Stimulated activated CD4-positive, alpha-beta T cell treated with anti-CD3 and anti-CD28 coated beads, TNF-alpha, amount 100 ng/mL, for 4 hours (primary cell): ENCODE measurements at regions not wholly inside any gene's neighbourhood (a gene's known extent, or its start where the extent isn't known, plus 50 kb on each side); places are given as distances from the start of the nearest gene placed in this dataset.
"Not testable (repeated sequence)": the region's sequence is repeated elsewhere in the genome, so short reads cannot be mapped to it uniquely, and the experiment has no call there.

Source experiments
- DNase-seq, 3 experiments: peaks; one replicate each; pipeline ENCODE4 v3.0.0-alpha.2; 2020; ENCODE audit warnings: low read depth in 3 of 3

GRCh38 chr17:26936645-26937044, 357.3 kb upstream of the WSB1 start:
- DNase-seq, result not testable (repeated sequence)

- not testable (repeated sequence) for DNase-seq
Measured at GRCh38 chr17:26937750-26938322, 356.1 kb upstream of the WSB1 start.

- not testable (repeated sequence) for DNase-seq
Measured at GRCh38 chr17:26939755-26940154, 354.2 kb upstream of the WSB1 start.

- not testable (repeated sequence) for DNase-seq
Measured at GRCh38 chr17:26940587-26940986, 353.3 kb upstream of the WSB1 start.

- no peak for DNase-seq
Measured at GRCh38 chr17:26962255-26963162, 331.4 kb upstream of the WSB1 start.

GRCh38 chr17:26963163-26963503, 330.8 kb upstream of the WSB1 start:
- DNase-seq, result no peak

- not testable (repeated sequence) for DNase-seq
Measured at GRCh38 chr17:26965898-26966624, 327.9 kb upstream of the WSB1 start.

- not testable (repeated sequence) for DNase-seq
Measured at GRCh38 chr17:26966625-26967179, 327.2 kb upstream of the WSB1 start.

GRCh38 chr17:26981845-26982425, 312.0 kb upstream of the WSB1 start:
- DNase-seq, result not testable (repeated sequence)

- not testable (repeated sequence) for DNase-seq
Measured at GRCh38 chr17:26982563-26982962, 311.4 kb upstream of the WSB1 start.

GRCh38 chr17:26987851-26988250, 306.1 kb upstream of the WSB1 start:
- DNase-seq, result not testable (repeated sequence)

GRCh38 chr17:26994648-26995047, 299.3 kb upstream of the WSB1 start:
- not testable (repeated sequence) for DNase-seq

- not testable (repeated sequence) for DNase-seq
Measured at GRCh38 chr17:26996146-26996916, 297.6 kb upstream of the WSB1 start.

- DNase-seq, result not testable (repeated sequence)
Measured at GRCh38 chr17:27007734-27008531, 286.0 kb upstream of the WSB1 start.

- DNase-seq, result no peak
Measured at GRCh38 chr17:27009087-27009486, 284.8 kb upstream of the WSB1 start.

GRCh38 chr17:27010138-27010537, 283.8 kb upstream of the WSB1 start:
- not testable (repeated sequence) for DNase-seq

GRCh38 chr17:27030552-27030951, 263.4 kb upstream of the WSB1 start:
- not testable (repeated sequence) for DNase-seq

- DNase-seq, result no peak
Measured at GRCh38 chr17:27038676-27039075, 255.2 kb upstream of the WSB1 start.

GRCh38 chr17:27045039-27045438, 248.9 kb upstream of the WSB1 start:
- not testable (repeated sequence) for DNase-seq
